Skeletal muscle satellite cell (primary cell): ENCODE measurements at regions not wholly inside any gene's neighbourhood (a gene's known extent, or its start where the extent isn't known, plus 50 kb on each side); places are given as distances from the start of the nearest gene placed in this dataset.

Experiments
- H3K27me3 ChIP-seq: 2 replicates; pipeline ENCODE4 v1.7.0; 2013; ENCODE audit warnings: low read length; ENCODE audit not compliant: control insufficient read depth, insufficient read depth
- H3K36me3 ChIP-seq: 2 replicates; pipeline ENCODE4 v1.7.0; 2013; ENCODE audit warnings: mild to moderate bottlenecking, control low read depth, low read length; ENCODE audit not compliant: insufficient read depth
- H3K4me1 ChIP-seq: 2 replicates; pipeline ENCODE4 v1.7.0; 2013; ENCODE audit warnings: low read length; ENCODE audit not compliant: control insufficient read depth, insufficient read depth
- H3K4me2 ChIP-seq: 2 replicates; pipeline ENCODE4 v1.7.0; 2013; ENCODE audit warnings: mild to moderate bottlenecking, low read length
- H3K4me3 ChIP-seq: 2 replicates; pipeline ENCODE4 v1.7.0; 2013; ENCODE audit warnings: low read length
- H3K9ac ChIP-seq: 2 replicates; pipeline ENCODE4 v1.7.0; 2013; ENCODE audit warnings: mild to moderate bottlenecking, low read depth, low read length, moderate library complexity
- H3K9me3 ChIP-seq: replicated peaks from 2 replicates; pipeline ENCODE4 v1.7.0; 2013; ENCODE audit warnings: mild to moderate bottlenecking, control low read depth, low read length

- peaks cover 5% of the 10 kb centered on the region for H3K9me3 ChIP-seq
- H3K9ac ChIP-seq: peak overlapping the region; percentile 66
- H3K27me3 ChIP-seq: no peaks in the 10 kb centered on the region
- peaks cover 37% of the 10 kb centered on the region for H3K4me1 ChIP-seq
- peak overlapping the region; percentile 54 for H3K4me2 ChIP-seq
- no peaks in the 10 kb centered on the region for H3K36me3 ChIP-seq
- no peak overlapping the region for H3K4me3 ChIP-seq
These were observed 137.4 kb upstream of the ABCA1 start for GRCh38 chr9:105065098-105066088.

GRCh38 chr9:105066275-105066865 is 138.4 kb upstream of the ABCA1 start:
- Histone ChIP-seq H3K9me3 (peaks cover 5% of the 10 kb centered on the region), H3K4me1 (peaks cover 47% of the 10 kb centered on the region), H3K9ac (no peak overlapping the region), H3K4me3 (no peak overlapping the region), H3K4me2 (no peak overlapping the region), H3K27me3 (no peaks in the 10 kb centered on the region), H3K36me3 (no peaks in the 10 kb centered on the region)

GRCh38 chr9:105067895-105068580 is 140.1 kb upstream of the ABCA1 start:
- peaks cover 49% of the 10 kb centered on the region for H3K4me1 ChIP-seq
- no peaks in the 10 kb centered on the region for H3K27me3 ChIP-seq
- H3K4me3 ChIP-seq: no peak overlapping the region
- H3K9me3 ChIP-seq: peaks cover 5% of the 10 kb centered on the region
- H3K36me3 ChIP-seq: no peaks in the 10 kb centered on the region
- H3K4me2 ChIP-seq: no peak overlapping the region
- H3K9ac ChIP-seq: no peak overlapping the region

GRCh38 chr9:105069285-105069684 is 141.3 kb upstream of the ABCA1 start:
- Histone ChIP-seq H3K4me3 (no peak overlapping the region), H3K4me2 (no peak overlapping the region), H3K27me3 (no peaks in the 10 kb centered on the region), H3K4me1 (peaks cover 39% of the 10 kb centered on the region), H3K9me3 (peaks cover 5% of the 10 kb centered on the region), H3K9ac (no peak overlapping the region), H3K36me3 (no peaks in the 10 kb centered on the region)

- Histone ChIP-seq H3K4me3 (no peak overlapping the region), H3K27me3 (no peaks in the 10 kb centered on the region), H3K4me1 (peaks cover 35% of the 10 kb centered on the region), H3K4me2 (no peak overlapping the region), H3K36me3 (no peaks in the 10 kb centered on the region), H3K9ac (no peak overlapping the region), H3K9me3 (peaks cover 5% of the 10 kb centered on the region)
These were observed 141.7 kb upstream of the ABCA1 start for GRCh38 chr9:105069696-105070095.

GRCh38 chr9:105070176-105070575 is 142.2 kb upstream of the ABCA1 start:
- Histone ChIP-seq H3K27me3 (no peaks in the 10 kb centered on the region), H3K4me2 (no peak overlapping the region), H3K4me3 (no peak overlapping the region), H3K9me3 (peaks cover 5% of the 10 kb centered on the region), H3K9ac (no peak overlapping the region), H3K36me3 (no peaks in the 10 kb centered on the region), H3K4me1 (peaks cover 30% of the 10 kb centered on the region)

- H3K27me3 ChIP-seq: no peaks in the 10 kb centered on the region
- no peak overlapping the region for H3K9ac ChIP-seq
- H3K4me3 ChIP-seq: no peak overlapping the region
These were observed 144.5 kb upstream of the ABCA1 start for GRCh38 chr9:105072476-105072875.

GRCh38 chr9:105073147-105073546 is 145.2 kb upstream of the ABCA1 start:
- peaks cover 26% of the 10 kb centered on the region for H3K4me1 ChIP-seq

More at GRCh38 chr9:105072476-105072875, 144.5 kb upstream of the ABCA1 start:
- Histone ChIP-seq H3K36me3 (no peaks in the 10 kb centered on the region), H3K4me2 (no peak overlapping the region), H3K4me1 (peaks cover 26% of the 10 kb centered on the region), H3K9me3 (peaks cover 5% of the 10 kb centered on the region)

GRCh38 chr9:105074491-105074890 is 146.5 kb upstream of the ABCA1 start:
- no peak overlapping the region for H3K4me2 ChIP-seq
- H3K4me1 ChIP-seq: peaks cover 26% of the 10 kb centered on the region
- H3K27me3 ChIP-seq: no peaks in the 10 kb centered on the region
- no peak overlapping the region for H3K9ac ChIP-seq
- no peaks in the 10 kb centered on the region for H3K9me3 ChIP-seq
- no peak overlapping the region for H3K4me3 ChIP-seq
- no peaks in the 10 kb centered on the region for H3K36me3 ChIP-seq

More at GRCh38 chr9:105073147-105073546, 145.2 kb upstream of the ABCA1 start:
- Histone ChIP-seq H3K4me2 (no peak overlapping the region), H3K36me3 (no peaks in the 10 kb centered on the region), H3K9ac (no peak overlapping the region), H3K4me3 (no peak overlapping the region), H3K27me3 (no peaks in the 10 kb centered on the region), H3K9me3 (peaks cover 1% of the 10 kb centered on the region)

- no peak overlapping the region for H3K9ac ChIP-seq
- H3K36me3 ChIP-seq: no peaks in the 10 kb centered on the region
- no peaks in the 10 kb centered on the region for H3K27me3 ChIP-seq
- peaks cover 6% of the 10 kb centered on the region for H3K4me1 ChIP-seq
- no peak overlapping the region for H3K4me3 ChIP-seq
- no peaks in the 10 kb centered on the region for H3K9me3 ChIP-seq
- no peak overlapping the region for H3K4me2 ChIP-seq
These were observed 148.8 kb upstream of the ABCA1 start for GRCh38 chr9:105076729-105077128.

GRCh38 chr9:105079457-105079856 is 151.5 kb upstream of the ABCA1 start:
- Histone ChIP-seq H3K4me3 (no peak overlapping the region), H3K4me1 (no peaks in the 10 kb centered on the region), H3K9ac (no peak overlapping the region), H3K27me3 (no peaks in the 10 kb centered on the region), H3K9me3 (no peaks in the 10 kb centered on the region), H3K4me2 (no peak overlapping the region), H3K36me3 (no peaks in the 10 kb centered on the region)
